ENCODE measurements at regions not wholly inside any gene's neighbourhood (a gene's known extent, or its start where the extent isn't known, plus 50 kb on each side); places are given as distances from the start of the nearest gene placed in this dataset.

- no peak for DNase-seq
Measured at GRCh38 chr2:117396161-117396560, 418.3 kb upstream of the DDX18 start.

GRCh38 chr2:117401582-117401981, 412.9 kb upstream of the DDX18 start:
- DNase-seq = no peak

- DNase-seq = no peak
Measured at GRCh38 chr2:117406443-117406842, 408.0 kb upstream of the DDX18 start.

GRCh38 chr2:117407746-117408145, 406.7 kb upstream of the DDX18 start:
- no peak for DNase-seq

- no peak for DNase-seq
Measured at GRCh38 chr2:117409443-117409842, 405.0 kb upstream of the DDX18 start.

DNA sequence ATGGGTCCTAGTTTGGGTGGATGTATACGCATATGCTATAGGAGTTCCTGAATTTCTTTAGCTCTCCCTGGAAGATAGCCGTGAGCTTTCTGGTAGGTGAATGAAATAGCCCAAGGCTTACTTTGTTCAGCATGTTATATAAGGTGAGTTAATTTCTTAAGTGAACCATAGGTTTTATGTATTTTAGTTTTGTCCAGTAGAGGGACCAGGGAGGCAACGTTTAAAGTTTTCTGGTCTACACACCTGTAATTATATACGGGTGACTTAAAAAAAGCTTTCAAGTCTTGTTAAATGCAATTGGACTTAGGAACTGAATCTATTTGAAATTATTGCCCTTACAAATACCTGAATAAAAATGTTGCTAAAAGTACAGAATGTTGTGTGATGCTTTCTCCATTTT, 402.5 kb upstream of the DDX18 start:
- DNase-seq = peak in 1 of 2 experiments; percentile 8

- DNase-seq = no peak
Measured at GRCh38 chr2:117432746-117433145, 381.7 kb upstream of the DDX18 start.

DNA sequence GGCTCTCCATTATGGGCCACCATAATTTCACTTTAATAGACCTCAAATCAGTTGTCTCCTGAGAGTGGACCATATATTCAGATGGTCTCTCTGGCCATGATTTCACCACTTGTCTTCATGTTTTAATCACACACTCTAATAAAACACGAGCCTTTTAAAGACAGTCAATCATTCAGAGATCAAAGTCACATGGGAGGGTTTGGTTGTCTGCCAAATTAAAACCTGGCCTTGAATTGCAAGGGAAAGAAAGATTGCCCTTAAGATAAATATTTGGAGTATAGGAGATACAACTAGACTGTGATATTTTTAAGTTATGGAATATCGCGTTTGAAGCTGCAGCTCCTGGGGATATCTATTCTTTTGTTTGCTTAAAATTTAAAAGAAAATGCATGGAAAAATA, 377.8 kb upstream of the DDX18 start:
- DNase-seq = no peak

DNA sequence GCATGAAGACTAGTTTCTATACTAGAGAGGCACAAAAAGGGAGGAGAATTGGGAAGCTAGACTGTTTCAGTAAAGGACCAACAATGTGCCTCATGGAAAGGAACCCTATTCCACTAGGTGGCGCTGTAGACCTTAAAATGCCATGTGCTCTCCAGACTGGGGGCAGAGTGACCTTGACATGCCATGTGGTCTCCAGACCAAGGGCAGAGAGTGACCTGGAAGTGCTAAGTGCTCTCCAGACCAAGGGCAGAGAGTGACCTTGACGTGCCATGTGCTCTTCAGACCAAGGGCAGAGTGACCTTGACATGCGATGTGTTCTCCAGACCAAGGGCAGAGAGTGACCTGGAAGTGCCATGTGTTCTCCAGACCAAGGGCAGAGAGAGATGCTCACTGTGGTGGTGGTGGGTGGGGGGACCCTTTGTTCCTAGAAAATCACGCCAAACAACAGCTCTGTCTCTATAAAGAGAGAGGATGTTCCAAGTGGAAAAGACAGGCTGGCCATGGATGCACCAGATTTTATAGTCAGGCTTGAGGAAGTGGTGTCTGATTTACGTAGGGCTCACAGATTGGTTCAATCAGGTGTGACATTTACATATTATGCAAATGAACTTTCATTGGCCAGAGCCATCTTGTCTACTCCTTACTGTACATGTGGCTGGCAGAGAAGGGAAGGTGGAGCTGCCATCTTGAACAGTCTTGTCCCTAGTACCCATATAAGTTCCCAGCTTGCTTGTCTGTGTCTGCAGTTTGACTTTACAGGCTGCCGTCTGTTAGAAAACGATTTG, 344.0 kb upstream of the DDX18 start:
- DNase-seq = peak; percentile 20 to 50

GRCh38 chr2:117481608-117482007, 332.9 kb upstream of the DDX18 start:
- DNase-seq = peak in 1 of 2 experiments; percentile 49

- DNase-seq = no peak
Measured at GRCh38 chr2:117485588-117485987, 328.9 kb upstream of the DDX18 start.

GRCh38 chr2:117486081-117486480, 328.4 kb upstream of the DDX18 start:
- DNase-seq = no peak

DNA sequence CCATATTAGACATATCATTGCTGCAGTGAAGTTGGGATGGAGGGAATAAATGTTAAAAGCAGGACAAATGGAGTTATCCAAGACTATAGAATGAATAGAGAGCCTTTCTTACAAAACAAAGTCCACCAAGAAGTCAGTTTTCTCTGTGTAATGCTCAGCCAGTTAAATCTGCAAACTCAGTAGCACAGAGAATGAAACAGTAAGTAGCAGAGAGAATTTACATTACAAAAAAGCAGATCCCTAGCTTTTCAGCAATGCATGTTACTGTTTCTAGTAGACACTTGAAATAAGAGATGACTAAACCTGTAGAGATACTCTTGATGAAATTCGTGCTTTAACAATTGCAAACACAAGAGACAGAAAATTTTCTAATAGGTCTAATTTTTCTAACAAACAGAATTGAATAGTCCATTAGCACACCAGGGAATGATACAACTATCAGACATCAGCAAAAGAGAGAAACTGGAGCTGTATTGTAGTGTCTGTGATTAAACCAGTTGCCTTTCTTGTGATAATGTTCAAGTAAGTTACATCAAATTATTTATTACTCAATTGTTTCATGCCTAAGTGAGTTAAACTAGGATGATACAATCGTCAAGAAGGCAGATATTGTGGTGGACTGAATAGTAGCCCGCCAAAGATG, 322.2 kb upstream of the DDX18 start:
- no peak for DNase-seq

DNA sequence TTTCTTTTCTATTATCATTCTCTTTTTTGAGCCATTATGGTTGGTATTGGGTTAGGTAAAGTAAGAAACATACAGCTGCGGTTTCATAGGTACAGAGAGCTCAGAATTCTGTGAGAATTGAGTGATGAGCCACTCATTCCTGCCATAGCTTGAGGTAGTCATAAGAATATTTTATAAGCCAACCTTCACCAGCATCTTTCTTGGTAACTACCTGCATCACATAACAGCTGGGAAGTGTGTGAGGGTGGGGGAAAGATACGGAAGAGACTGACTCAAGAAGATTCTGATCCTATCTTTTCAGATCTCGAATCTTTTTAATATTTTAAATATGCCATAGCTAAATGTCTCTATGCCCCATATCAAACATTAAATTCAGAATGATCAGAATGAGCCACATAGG, 313.8 kb upstream of the DDX18 start:
- no peak for DNase-seq

DNA sequence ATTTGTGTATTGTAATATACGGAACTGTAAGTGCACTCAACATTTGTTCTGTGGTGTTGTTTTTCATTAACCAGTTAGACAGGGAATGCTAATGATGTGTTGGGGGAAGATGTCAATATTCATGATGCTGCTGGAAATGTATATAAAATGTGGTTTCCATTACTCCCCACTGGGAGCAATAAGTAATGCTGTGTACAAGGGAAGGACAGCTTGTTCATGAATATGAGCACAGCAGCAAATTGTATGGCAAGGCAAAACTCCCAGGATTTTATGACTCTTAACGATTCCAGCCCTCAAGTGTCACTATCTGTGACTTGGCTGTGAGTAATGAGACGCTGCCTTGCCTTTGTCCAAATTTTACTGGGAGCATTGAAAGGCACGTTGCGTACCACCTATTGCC, 312.4 kb upstream of the DDX18 start:
- no peak for DNase-seq

DNA sequence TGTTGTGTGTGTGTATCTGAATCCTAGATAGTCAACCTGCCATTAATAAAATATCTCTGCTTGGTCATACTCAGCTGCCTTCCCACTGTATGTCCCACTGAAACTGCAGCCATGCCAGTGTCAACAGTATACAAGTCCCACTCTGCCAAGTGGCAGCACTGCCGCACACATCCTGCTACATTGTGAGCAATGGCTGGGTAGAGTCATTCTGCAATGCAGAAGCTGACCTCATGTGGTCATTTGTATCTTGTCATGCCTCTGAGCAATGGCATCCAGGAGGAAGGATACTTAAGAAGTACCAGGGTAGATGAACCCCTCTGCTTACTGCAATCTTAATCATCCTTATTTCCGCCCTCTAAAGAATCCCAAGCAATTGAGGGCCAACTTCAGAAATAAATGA, 302.2 kb upstream of the DDX18 start:
- DNase-seq = no peak

- DNase-seq = no peak
Measured at GRCh38 chr2:117514371-117514770, 300.1 kb upstream of the DDX18 start.

GRCh38 chr2:117519238-117519637, 295.3 kb upstream of the DDX18 start:
- DNase-seq = no peak

- peak; percentile 6 to 71 for DNase-seq
Measured at GRCh38 chr2:117519721-117520120, 294.8 kb upstream of the DDX18 start.

- DNase-seq = peak; percentile 33 to 63
Measured at GRCh38 chr2:117523267-117523666, 291.2 kb upstream of the DDX18 start.

DNA sequence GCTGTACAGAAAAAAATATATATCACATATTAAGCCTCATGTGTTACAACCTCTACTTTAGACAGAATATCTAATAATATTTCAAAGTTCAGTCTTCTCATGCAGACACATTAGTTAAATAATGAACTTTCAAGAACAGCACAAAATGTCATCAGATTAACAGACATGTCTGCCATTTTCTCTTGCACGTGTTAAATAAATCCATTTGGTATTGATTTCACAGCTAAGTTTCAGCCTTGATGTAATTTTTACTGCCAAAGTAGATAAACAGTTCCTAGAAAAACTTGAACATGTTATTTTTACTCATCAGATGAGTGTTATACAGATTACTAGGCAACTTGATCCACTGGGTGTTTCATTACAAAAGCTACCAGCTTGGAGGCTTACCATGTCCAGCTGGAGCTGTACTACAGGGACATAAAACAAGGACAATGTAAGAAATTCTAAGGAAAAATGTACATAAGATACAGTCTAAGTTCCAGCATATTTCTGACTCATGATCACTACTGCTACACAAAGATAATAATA, 290.7 kb upstream of the DDX18 start:
- DNase-seq = peak in 1 of 2 experiments; percentile 3

- DNase-seq = peak in 1 of 2 experiments; percentile 43
Measured at GRCh38 chr2:117536139-117536538, 278.4 kb upstream of the DDX18 start.

- DNase-seq = peak in 1 of 2 experiments; percentile 3
Measured at GRCh38 chr2:117537032-117537431, 277.5 kb upstream of the DDX18 start.

- no peak for DNase-seq
Measured at GRCh38 chr2:117551858-117552257, 262.6 kb upstream of the DDX18 start.
